NCI-H510A (cell line): ENCODE measurements at regions not wholly inside any gene's neighbourhood (a gene's known extent, or its start where the extent isn't known, plus 50 kb on each side); places are given as distances from the start of the nearest gene placed in this dataset.
"Not testable (repeated sequence)": the region's sequence is repeated elsewhere in the genome, so short reads cannot be mapped to it uniquely, and the experiment has no call there.

Experiments
- DNase-seq: peaks from one replicate; lab custom pipeline; 2025; lab: John Stamatoyannopoulos, UW

DNA sequence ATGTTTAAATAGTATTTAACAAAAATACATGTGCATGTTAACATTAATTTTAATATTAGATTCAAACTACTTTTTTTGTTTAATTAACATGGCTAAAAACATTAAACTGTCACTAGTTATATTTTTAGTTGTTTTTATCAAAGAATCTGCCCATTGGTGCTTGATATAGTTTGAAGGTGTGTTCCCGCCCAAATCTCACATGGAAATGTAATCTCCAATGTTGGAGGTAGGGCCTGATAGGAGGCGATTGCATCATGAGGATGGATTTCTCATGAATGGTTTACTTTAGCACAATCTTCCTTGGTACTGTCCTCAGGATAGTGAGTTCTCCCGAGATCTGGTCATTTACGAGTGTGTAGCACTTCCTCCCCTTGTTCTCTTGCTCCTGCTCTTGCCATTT is 2459.4 kb downstream of the PCDH9 start:
- DNase-seq = no peak

DNA sequence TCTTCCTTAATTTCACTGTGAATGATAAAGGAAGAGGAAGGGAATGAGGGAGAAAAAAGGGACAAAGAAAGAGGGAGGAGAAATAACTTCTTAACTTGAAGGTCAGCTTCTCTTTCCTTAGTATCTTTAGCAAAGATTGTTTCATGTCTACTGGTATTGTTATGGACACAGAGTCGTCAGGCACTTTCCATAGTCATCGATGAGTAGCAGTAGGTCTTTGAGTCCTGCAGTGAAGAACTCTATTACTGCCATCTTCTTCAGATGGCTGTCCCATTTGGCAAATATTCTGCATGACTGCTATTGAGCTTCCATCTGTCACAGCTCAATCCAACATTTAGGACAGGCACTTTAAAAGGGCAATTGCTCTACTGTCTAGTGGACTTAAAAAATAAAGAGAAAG is 2463.1 kb downstream of the PCDH9 start:
- DNase-seq = no peak

DNA sequence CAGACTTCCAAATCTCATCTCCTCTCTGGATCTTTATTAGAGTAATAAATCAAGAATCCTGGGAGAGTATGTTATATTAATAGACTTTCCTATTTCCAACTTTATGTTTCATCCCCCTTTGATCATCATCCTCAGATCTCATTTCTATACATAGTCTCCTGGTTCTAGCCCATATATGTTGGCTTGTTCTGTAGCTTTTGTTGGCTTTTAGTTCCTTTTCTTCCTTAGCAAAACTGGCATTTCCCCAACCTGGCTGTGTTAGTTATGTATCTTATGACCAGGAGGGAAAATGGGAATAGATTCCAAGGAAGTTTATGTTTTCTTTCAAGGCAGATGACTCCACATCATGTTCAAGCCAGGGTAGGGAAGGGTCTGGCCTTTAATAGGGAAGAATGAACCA is 2464.5 kb downstream of the PCDH9 start:
- no peak for DNase-seq

DNA sequence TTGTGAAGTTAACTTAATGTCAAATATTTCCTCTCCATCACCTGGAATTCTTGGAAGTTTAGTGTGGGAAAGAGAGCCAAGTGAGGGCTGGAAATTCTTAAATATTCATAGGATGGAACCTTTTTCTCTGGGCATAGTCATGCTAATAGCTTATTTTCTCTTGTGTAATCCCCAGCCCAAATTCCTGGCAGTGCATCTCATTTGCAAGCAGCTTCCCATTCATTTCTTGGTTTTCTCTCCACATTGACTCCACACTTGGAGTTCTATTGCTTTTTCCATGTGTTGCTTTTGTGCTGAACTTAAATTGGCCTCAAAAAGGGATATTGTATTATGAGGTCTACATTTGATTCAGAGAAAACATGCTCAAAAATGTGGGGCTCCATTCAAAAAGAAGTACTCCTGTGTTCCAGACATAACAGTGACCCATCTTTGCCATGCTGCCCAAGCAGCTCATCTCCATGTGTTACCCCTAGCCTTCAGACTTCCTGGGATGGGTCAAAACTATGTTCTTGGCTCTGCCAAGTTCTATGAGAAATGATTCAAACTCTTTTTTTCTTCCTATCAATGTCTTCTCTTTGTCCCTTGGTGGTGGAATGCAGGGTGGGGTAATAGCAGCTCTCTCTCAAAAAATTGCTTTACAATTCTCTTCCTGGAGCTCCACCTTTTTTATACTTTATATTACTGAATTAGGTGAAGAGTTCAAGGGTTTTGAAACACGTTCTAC is 2471.5 kb downstream of the PCDH9 start:
- no peak for DNase-seq

DNA sequence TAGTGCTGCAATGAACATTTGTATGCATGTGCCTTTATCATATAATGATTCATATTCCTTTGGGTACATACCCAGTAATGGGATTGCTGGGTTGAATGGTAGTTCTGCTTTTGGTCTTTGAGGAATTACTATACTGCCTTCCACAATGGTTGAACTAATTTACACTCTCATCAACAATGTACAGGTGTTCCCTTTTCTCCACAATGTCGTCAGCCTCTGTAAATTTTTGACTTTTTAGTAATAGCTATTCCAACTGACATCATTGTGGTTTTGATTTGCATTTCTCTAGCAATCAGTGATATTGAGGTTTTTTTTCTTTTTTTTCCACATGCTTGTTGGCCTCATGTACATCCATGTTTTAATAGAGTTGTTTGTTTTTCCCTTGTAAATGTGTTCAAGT is 2473.5 kb downstream of the PCDH9 start:
- no peak for DNase-seq

DNA sequence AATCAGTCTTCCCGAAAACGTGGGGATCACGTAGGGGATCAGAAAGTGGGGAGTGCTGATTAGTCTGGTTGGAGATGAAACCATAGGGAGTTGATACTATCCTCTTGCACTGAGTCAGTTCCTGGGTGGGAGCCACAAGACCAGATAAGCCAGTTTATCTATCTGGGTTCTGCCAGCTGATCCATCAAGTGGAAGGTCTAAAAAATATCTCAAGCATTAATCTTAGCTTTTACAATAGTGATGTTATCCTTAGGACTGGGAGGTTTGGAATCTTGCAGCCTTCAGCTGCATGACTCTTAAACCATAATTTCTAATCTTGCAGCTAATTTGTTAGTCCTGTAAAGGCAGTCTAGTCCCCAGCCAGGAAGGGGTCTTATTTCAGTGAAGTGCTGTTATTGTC is 2474.2 kb downstream of the PCDH9 start:
- DNase-seq = no peak

DNA sequence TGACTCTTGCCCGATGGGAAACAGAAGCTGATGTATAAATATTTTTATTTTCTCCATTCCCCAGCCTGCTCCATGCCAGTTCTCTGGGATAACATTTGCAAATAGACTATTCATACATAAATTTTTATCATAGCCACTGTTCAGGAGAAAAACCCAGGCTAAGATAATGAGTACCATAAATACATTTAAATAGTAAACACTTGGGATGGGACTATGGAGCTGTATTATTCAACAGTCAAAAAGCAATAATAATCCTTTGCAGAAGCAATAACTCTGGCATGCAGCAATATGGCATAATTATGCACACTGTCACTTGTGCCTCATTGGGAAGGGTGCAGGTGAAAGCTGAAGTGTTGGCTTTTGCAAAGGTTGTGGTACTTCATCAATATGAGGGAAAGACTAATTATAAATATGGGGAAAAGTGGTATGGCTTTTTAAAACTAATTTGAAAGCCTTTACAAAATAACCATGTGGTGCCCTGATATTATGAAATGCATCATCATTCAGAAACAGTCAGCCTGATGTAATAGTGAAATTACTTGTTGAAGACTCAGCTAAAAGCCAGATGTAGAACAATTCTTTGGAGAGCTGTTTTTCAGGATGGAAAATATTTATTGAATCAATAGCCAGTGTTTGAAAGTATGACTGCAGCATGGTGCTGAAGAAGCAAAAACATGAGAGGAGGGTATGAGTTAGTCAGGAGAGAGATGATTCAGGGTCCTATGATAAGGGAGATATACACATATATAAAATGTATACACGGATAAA is 2476.7 kb downstream of the PCDH9 start:
- no peak for DNase-seq

DNA sequence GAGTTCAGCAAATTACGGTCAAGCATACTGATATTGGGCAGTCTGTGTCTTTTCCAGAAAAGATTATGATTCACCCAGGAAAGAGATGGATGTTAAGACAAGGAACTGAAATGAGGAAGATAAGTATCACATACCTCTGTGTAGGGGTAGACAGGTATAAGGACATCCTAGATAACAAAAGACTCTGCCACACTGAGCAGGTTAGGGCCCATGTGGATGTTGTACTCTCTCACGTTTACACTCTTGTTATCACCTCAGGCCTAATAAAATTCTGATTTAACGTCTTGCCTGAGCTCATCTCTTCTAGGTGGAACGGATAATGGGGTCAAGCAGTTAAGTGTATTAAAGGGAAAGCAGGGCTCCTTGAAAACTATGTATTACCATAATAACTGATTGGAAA is 2480.8 kb downstream of the PCDH9 start:
- no peak for DNase-seq

DNA sequence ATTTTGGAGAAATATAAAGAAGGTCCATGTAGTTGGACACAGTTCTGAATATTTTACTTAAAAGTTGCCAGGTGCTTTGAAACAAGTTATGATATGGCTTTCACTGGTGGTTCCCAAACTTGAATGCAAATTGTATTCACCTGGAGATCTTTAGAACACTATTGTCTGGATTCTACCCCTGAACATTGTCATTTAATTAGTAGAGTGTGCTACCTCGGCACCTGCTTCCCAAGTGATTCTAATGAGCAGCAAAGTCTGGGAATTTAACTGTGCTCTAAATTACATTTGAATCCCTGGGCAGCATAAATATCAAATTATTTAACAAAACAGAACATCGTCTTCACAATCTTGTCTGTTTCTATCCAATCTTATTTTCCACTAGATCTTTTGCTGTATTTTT is 2483.3 kb downstream of the PCDH9 start:
- DNase-seq = no peak

DNA sequence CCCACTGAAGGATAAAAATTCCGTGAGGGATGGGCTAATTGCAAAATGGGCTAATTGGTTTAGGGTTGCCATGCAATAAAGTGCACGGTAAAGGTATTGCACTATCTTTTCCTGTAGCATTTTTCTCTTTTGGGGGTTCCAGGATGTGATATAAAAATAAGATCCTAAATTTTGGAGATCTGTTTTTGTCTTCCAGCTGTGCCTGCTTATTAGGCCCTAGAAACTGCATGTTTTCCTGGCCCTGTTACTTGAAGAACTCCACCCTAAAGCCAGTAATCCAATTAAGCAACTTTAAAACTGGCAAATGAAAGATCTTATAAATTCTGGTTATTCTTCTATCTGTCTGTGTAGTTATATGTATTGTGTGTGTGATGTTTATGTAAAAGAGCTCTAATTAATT is 2489.6 kb downstream of the PCDH9 start:
- DNase-seq = no peak

DNA sequence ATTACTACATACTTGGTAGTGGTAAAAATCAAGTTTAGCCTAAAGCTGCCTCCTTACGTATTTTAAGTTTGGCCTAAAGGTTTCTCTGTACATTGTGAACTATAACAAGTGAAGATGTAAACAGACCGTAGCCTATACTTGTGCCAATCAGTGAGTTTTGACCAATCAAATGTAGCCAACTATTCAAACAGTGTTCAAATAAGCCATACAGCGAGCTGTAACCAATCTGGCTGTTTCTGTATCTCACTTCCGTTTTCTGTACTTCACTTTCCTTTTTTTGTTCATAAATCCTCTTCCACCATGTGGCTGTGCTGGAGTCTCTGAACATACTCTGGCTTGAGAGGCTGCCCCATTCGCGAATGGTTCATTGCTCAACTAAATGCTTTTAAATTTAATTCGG is 2504.6 kb downstream of the PCDH9 start:
- no peak for DNase-seq

DNA sequence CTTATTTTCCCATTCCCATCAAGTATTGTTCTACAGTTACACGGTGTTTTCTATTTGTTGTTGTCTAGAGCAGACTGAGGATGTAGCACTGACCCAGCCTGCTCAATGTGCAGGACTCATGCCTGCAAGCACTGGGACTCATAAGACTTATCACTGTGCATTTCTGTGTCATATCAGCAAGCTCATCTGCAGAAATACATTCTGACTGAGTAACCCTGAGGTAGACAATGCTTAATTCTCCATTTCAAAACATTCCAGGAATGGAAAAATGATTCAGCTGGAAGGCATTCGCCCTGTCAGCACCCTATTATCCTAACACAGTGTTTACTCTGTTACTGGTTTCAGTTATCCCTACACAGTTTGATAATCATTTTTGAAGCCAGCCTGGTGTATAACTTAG is 2506.4 kb downstream of the PCDH9 start:
- no peak for DNase-seq

DNA sequence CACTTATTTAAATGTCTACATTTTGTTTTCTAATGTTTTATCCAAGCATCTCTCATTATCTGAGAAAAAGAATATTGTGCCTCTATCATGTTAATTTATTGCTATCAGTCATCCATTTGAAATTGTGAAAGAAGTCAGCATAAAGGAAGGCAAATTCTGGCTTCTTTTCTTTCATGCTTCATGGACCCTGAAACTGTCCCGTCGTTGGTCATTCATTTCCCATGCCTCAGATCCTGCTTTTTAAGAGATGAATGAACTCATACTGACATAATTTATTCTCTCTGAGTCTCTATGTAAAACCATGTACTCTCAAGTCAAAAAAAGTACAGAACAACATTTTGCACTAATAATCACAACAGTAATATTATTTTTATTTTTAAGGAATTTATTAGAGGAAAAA is 2512.0 kb downstream of the PCDH9 start:
- no peak for DNase-seq

DNA sequence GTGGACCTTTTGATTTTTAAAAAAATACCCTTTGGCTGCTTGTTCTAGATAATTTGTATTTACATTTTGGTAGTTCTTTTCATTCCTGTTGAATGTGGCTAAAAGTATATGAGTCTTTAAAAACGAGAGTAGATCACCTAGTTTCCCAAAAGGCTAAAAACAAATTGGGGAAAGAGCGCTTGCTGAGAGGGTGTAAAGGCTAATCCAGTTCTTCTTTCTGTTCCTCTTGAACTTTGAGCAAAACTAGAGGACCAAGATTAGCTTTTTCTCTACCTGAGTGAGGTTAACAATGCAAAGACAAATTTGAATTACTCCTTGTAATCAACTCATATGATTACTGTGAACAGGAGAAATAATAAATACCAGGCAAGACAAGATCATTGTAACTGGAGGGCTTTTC is 2513.2 kb downstream of the PCDH9 start:
- DNase-seq = no peak

DNA sequence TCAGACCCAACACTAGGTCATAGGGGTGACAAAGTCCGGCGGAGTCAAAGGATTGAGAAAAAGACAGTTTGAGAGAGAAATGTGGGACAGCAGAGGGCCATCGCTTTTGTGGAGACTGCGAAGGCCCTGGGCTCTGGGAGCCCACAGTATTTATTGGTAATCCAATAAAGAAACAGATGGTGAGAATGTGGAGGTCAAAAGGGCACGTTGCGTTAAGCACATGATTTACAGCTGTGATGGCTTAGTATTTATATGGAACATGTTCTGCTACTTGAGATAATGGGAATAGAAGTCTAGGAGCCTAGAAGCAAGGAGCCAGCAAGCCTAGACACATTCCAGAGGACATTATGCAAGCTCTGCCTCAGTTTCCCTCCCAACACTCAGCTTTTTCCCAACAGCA is 2521.1 kb downstream of the PCDH9 start:
- DNase-seq = no peak

DNA sequence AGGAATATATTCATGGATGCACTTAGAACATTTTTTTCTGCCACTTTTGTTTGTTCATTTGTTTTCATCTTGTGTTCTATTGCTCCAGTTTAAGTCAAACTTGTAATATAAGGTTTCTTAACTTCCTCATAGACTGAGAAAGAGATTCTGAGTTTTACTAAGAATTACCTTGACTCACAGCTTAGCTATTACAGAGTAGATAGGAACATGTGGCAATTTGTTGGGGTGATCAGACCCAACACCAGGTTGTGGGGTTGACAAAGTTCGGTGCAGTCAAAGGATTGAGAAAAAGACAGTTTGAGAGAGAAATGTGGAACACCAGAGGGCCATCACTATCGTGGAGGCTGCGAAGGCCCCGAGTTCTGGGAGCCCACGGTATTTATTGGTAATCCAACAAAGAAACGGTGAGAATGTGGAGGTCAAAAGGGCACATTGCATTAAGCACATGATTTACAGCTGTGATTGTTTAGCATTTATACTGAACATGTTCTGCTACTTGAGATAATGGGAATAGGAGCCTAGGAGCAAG is 2526.0 kb downstream of the PCDH9 start:
- no peak for DNase-seq

DNA sequence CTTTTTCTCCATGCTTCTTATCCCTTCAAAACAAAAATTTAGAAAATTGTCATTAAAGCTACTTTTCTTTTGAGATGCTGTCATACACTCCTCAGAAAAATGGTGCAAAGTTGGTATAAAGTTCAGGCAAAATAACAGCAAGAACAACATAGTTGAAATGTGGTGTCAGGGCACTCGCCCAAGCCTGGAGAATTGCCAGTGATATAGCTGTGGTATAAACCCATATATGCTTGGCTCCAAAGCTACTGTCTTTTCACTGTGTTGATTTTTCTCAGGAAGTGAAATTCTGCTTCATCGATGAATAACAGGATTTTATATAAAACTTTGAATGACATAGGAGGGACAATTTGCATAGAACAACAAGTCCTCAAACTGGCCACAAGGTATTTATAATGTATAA is 2532.9 kb downstream of the PCDH9 start:
- DNase-seq = no peak

DNA sequence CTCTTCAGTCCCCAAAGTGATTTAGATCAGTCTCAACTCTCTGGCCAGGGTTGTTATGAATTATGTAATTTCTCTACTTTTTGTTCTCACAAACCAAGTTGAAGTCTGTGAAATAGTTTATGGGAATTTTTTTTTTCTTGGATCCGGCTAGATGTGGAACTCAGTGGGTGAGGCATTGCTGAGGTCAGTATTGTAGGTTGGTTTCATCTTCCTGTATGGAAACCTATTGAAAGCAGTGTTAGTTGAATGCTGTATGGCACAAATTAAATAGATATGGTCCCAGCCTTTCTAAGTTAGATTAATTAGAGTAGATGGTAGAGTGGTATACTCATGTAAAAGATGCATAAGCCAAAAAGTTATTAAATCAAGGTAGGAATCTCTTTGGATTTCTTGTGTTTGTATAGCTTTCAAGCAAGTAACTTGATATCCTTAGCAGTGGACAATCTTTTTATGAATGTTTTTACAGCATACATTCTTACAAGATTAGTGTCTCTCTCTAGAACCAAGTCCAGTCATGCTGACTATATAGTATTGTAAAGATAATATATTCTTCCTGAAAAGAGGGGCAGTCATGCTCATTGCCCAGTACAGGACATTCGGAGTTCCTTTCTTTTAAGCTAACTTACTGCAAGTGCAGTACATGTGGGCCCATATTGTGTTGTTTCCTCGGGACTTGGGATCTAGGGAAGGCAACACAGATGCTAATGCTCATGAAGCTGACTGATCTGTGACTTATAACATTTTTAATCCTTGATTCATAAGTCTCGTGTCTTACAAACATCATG is 2541.1 kb downstream of the PCDH9 start:
- no peak for DNase-seq

DNA sequence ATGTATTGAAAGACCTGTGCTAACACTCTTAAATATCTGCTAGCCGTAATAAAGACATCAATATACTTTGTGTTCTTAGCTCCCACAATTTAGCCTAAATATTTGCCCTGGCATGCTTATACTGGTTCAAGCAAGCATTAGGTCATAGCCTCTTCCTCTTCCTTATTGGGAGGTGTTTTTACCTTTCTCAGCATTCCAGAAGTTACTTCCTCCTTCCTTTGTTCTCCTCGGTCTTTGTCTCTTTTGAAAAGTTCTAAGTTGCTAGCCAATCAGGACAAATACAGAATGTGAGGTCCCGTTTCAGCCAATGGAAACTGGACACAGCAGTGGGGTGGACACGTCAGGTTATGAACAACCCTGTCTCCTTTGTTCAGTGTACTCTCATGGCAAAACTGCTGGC is 2543.6 kb downstream of the PCDH9 start:
- not testable (repeated sequence) for DNase-seq

DNA sequence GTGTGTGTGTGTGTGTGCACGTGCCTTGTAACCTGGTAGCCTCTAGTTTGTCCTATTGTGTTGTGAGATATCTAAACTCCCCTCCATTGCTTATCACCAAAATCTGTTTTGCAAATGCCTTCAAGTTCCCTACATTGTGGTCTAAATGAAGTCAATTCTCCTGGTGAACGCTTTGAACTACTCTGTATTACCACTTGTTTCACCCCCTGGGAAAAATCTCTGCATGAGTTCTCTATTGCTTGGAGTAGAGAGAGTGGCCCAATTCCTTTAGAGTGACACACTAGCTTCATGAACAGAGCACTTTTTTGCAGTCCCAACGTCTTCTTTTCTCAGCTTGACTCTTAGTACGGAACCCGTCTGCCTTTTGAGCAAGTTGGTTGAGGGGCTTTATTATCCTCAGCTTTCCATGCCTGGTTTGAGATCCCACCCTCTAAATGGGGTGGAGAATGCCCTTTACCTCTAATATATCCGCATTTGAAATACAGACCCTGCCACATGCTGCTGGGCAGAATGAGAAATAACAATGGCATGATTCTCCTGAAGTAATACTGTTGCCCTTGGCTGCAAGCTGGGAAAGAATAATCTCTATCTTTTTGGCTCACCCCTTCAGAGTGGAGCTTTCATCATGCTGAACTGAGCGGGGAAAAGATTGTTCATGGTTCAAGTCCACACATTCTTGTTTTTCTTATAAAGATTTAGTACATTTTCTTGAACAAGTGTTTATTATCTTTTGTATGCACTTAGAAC is 2545.3 kb downstream of the PCDH9 start:
- no peak for DNase-seq

DNA sequence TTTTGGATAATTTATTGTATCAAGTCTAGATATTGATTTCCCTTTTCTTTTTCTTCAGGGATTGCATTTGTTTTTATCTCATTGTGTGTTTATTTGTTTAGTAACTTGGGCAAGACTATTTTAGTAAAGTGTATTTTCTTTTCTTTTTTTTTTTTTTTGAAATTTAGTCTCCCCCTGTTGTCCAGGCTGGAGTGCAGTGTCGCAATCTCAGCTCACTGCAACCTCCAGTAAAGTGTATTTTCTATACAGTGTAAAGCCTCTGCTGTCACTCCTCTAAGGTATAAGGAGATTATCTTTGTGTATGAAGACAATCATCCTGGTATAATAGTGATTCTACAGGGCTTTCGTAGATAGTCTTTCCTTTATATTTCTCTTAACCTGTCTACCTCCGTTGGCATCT is 2546.0 kb downstream of the PCDH9 start:
- DNase-seq = no peak

DNA sequence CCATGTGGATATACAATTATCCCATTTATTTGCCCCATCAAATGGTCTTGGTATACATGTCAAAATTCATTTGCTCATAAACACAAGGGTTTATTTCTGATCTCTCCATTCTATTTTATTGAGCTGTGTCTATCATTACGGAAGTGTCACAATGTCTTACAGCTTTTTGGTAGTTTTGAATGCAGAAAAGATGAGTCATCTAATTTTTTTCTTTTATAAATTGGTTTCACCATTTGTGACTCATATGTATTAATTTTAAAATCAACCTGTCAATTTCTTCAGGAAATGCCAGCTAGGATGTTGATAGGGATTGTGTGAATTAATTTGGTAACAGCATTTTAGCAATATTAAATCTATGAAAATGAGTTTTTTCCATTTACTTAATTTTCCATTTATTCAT is 2549.4 kb downstream of the PCDH9 start:
- DNase-seq = no peak
